Left lung (tissue), 4 donors: ENCODE measurements at regions not wholly inside any gene's neighbourhood (a gene's known extent, or its start where the extent isn't known, plus 50 kb on each side); places are given as distances from the start of the nearest gene placed in this dataset.

Experiments
- ATAC-seq: fragments of 200-7000 bp; cut with Tn5 transposase; one replicate; pipeline ENCODE4 v1.9.1; 2020; ENCODE audit warnings: moderate library complexity
- DNase-seq, 4 donors: peaks; one replicate each; pipeline ENCODE4 v3.0.0-alpha.2; 2013 to 2020
- H3K27ac ChIP-seq, 2 donors: fragments of 200-600 bp; sonication (generic) in 1 of 2; one replicate each; pipeline versions ENCODE4 v1.5.0 to v1.8.0; 2020 to 2021
- H3K27me3 ChIP-seq, 2 donors: fragments of 200-600 bp; sonication (generic) in 1 of 2; one replicate each; pipeline versions ENCODE4 v1.5.0 to v1.8.0; 2020 to 2021
- H3K36me3 ChIP-seq, 2 donors: fragments of 200-600 bp; sonication (generic) in 1 of 2; one replicate each; pipeline versions ENCODE4 v1.5.0 to v1.8.0; 2020 to 2021
- H3K4me1 ChIP-seq, 2 donors: fragments of 200-600 bp; one replicate each; pipeline ENCODE4 v1.8.0; 2021
- H3K4me3 ChIP-seq, 2 donors: fragments of 200-600 bp; sonication (generic) in 1 of 2; one replicate each; pipeline versions ENCODE4 v1.5.0 to v1.8.0; 2020 to 2021; ENCODE audit warnings: mild to moderate bottlenecking in 1 of 2
- H3K9me3 ChIP-seq, 2 donors: fragments of 200-600 bp; sonication (generic) in 1 of 2; one replicate each; pipeline versions ENCODE4 v1.5.0 to v1.8.0; 2020 to 2021
- CTCF ChIP-seq, 2 donors: fragments of 200-600 bp; sonication (generic) in 1 of 2; IDR thresholded peaks; one replicate each; pipeline versions ENCODE4 v1.5.0 to v1.8.0; 2021; ENCODE audit warnings: antibody characterized with exemption in 2 of 2
- intact Hi-C, 2 donors: fragments of 100-400 bp; cut with DNase I; formaldehyde crosslinking; loops; one replicate each; pipeline versions ENCODE4 v1.11.2 to v1.14.2; 2022
- donor health status: DM: no; HTN: yes; CAD: no.
- donor health status: DM: no; HTN: no; CAD: no.

DNA sequence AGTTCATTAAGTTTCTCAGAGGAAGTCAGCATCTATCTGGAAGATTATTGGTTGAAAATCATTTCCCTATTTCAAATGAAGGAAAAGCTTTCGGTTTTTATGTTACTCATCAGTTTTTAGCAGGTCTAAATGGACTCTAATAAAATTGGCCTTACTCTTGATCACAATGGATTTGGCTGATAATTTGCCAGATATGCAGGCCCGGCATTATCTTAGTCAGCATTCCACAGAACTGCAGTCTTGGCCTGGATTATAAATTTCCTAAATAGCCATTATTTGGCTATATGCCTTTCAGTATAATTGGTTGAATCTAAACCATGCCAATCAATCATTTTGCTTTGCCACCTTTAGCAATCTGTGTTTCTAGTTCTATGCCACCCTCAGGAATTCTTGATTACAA is 91.7 kb upstream of the KCNQ5 start:
- TF ChIP-seq CTCF (IDR thresholded peaks at IDR 0.05): no peak
- H3K27ac ChIP-seq: no peak overlapping the region
- H3K27me3 ChIP-seq: no peaks in the 10 kb centered on the region
- H3K36me3 ChIP-seq: no peaks in the 10 kb centered on the region
- no peak overlapping the region for H3K4me3 ChIP-seq
- ATAC-seq (no peak), DNase-seq (no peak)
- intact Hi-C loops: no loop called here
- H3K9me3 ChIP-seq: no peaks in the 10 kb centered on the region
- H3K4me1 ChIP-seq: no peaks in the 10 kb centered on the region

DNA sequence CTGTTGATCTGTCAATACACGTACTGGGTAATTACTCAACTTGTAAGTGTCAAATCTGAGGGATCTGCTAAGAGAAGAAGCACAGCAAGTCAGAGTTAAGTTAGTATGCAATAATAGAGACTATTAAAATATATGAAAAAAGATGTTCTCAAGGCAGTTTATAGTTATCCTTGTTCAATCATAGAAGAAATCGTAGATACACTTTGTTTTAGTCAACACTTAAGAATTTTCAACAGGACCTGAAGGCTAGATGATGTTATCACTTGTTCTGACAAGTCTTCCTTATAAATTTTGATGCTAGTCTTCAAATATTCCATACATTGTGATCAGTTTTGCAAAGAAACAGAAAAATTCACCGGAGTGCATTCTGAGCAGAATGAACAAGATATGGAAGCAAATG is 91.1 kb upstream of the KCNQ5 start:
- no peaks in the 10 kb centered on the region for H3K36me3 ChIP-seq
- no peaks in the 10 kb centered on the region for H3K27me3 ChIP-seq
- no peaks in the 10 kb centered on the region for H3K9me3 ChIP-seq
- no peak for TF ChIP-seq CTCF (IDR thresholded peaks at IDR 0.05)
- DNase-seq (no peak), ATAC-seq (no peak)
- no peaks in the 10 kb centered on the region for H3K4me1 ChIP-seq
- H3K4me3 ChIP-seq: no peak overlapping the region
- no peak overlapping the region for H3K27ac ChIP-seq
- intact Hi-C loops: no loop called here

GRCh38 chr6:72533606-72534005 is 88.3 kb upstream of the KCNQ5 start:
- DNase-seq (no peak), ATAC-seq (no peak)
- H3K27ac ChIP-seq: no peak overlapping the region
- no peaks in the 10 kb centered on the region for H3K27me3 ChIP-seq
- H3K4me3 ChIP-seq: no peak overlapping the region
- no peaks in the 10 kb centered on the region for H3K4me1 ChIP-seq
- H3K9me3 ChIP-seq: no peaks in the 10 kb centered on the region
- H3K36me3 ChIP-seq: no peaks in the 10 kb centered on the region
- intact Hi-C loops: no loop called here
- no peak for TF ChIP-seq CTCF (IDR thresholded peaks at IDR 0.05)

DNA sequence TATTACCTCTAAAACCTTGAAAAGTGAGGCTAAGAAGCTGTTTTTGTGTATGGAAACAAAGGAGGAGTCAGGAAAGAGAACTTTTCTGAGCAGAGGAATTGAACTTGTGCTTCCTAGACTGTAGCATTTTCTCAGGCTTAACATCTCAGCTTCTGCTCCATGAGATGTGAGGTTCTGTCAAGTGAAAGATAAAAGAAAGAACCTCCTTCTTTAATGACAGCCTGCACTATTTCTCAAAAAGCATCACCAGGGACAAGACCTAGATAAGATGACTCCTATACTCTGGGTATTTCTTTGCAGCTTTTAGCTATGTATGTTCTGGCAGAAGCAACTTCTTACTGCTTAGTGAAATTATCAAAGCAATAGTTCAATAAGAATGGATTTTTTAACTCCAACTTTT is 87.6 kb upstream of the KCNQ5 start:
- no peaks in the 10 kb centered on the region for H3K27me3 ChIP-seq
- H3K4me3 ChIP-seq: no peak overlapping the region
- no peaks in the 10 kb centered on the region for H3K9me3 ChIP-seq
- no peaks in the 10 kb centered on the region for H3K4me1 ChIP-seq
- ATAC-seq: no peak
- DNase-seq: no peak
- TF ChIP-seq CTCF (IDR thresholded peaks at IDR 0.05): no peak
- no peak overlapping the region for H3K27ac ChIP-seq
- H3K36me3 ChIP-seq: no peaks in the 10 kb centered on the region
- intact Hi-C loops: no loop called here

DNA sequence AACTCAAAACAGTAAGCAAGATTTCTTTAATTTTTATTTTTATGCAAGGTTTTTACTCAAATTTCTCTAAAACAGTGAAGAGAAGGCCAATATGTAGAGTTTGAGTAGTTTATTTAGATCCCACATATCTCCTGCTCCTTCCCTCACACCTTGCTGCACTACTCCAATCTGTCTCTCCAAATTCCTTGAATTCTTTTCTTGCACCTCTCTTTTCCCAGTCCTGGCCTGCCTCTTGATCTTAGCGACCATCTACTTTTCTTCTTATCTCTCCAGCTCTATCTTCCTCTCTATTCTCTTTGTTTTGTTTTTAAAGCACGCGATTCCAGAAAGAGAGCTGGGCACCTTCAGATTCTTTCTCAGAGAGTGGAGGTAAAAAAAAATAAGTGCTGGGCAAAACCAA is 86.7 kb upstream of the KCNQ5 start:
- peaks cover 0 to 6% of the 10 kb centered on the region in 2 donors for H3K9me3 ChIP-seq
- H3K27ac ChIP-seq: no peak overlapping the region
- ATAC-seq (no peak), DNase-seq (no peak)
- no peak for TF ChIP-seq CTCF (IDR thresholded peaks at IDR 0.05)
- no peaks in the 10 kb centered on the region for H3K27me3 ChIP-seq
- H3K4me3 ChIP-seq: no peak overlapping the region
- no peaks in the 10 kb centered on the region for H3K36me3 ChIP-seq
- H3K4me1 ChIP-seq: no peaks in the 10 kb centered on the region
- intact Hi-C loops: no loop called here
